ENCODE measurements at regions not wholly inside any gene's neighbourhood (a gene's known extent, or its start where the extent isn't known, plus 50 kb on each side); places are given as distances from the start of the nearest gene placed in this dataset.
"Not testable (repeated sequence)": the region's sequence is repeated elsewhere in the genome, so short reads cannot be mapped to it uniquely, and the experiment has no call there.

DNA sequence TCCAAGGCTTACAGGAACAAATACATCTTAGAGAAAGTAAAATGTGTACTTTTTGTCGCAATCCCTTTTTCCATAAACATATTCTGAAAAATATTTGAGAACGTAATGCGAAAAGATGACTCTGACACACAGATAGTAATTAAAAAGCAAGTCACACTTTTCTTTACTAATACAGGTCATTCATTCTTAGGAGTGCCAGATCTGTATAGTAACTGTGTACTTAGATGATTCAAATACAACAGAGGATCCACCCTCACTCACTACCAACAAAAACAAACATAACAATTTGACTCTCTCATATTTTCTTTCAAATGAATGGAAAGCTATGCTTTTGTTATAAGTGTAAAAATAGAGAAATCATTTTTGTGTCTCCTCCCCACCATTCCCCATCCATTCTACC lies 795.4 kb downstream of the SLC6A15 start:
- DNase-seq: no peak

DNA sequence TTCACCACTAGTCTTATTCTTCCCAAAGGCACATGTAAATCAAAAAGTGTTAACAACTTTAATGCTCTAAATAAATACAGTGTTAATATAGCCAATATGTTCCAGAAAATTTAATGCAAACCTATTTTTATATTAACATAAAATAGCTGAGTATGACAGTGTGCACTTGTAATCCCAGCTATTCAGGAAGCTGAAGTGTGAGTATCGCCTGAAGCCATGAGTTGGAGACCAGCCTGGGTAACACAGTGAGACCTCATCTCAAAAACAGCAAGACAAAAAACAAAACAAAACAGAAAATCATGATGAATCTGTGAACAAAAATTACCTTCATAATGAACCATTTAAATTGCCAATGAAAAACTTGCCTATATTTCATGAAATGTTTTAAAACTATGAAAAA lies 798.9 kb downstream of the SLC6A15 start:
- DNase-seq: no peak

DNA sequence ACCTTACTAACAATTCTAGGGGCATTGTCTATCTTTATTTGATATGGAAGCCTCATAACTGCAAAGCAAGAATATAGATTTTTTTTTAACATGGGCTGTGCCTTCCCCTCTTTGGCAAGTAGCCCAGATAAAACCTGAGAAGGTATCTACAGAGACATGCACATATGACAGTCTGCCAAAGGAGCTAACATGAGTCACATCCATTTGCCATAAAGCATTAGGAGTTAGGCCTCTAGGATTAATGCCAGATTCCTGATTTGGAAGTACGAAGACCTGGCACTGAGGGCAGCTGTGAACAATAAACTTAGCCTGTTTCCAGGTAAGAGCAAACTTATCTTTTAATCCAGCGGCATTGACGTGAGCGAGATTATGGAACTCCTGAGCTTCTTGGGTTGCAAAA lies 808.7 kb downstream of the SLC6A15 start:
- DNase-seq: not testable (repeated sequence)

DNA sequence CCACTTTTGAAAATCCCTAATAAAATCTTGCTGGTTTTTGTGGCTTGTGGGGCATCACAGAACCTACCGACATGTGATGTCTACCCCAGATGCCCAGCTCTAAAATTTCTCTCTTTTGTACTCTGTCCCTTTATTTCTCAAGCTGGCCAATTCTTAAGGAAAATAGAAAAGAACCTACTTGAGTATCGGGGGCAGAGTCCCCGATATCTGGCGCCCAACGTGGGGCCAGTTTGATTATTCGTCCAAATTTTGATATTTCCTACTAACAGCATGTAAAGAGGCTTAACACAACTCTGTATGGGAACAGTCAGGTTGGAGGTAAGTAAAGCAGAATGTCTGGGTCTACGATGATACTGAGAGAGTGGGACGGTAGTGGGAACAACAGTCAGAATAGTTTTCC lies 810.6 kb downstream of the SLC6A15 start:
- DNase-seq: not testable (repeated sequence)

DNA sequence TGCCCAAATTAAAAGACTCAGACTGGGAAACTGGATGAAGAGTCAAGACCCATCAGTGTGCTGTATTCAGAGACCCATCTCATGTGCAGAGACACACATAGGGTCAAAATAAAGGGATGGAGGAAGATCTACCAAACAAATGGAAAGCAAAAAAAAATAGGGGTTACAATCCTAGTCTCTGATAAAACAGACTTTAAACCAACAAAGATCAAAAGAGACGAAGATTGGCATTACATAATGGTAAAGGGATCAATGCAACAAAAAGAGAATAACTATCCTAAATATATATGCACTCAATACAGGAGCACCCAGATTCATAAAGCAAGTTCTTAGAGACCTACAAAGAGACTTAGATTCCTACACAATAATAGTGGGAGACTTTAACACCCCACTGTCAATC lies 813.0 kb downstream of the SLC6A15 start:
- not testable (repeated sequence) for DNase-seq

DNA sequence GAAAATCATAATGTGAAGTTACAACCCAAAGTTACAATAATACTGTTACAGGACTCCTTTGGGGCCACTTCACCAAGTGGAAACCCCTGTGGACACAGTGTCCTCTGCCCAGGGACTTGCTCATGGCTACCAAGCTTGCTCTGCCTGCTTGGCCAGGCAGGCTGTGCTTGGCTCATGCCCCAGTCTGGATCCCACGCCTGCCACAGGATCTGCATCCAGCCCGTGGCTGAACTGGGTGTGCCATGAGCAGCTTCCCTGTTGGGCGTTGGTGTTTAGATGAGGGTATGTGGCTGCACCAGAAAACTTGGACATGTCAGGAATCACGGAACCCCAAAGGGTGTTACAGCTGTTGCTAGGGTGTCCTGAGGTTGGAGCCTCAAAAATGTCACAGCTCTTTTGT lies 820.9 kb downstream of the SLC6A15 start:
- no peak for DNase-seq

DNA sequence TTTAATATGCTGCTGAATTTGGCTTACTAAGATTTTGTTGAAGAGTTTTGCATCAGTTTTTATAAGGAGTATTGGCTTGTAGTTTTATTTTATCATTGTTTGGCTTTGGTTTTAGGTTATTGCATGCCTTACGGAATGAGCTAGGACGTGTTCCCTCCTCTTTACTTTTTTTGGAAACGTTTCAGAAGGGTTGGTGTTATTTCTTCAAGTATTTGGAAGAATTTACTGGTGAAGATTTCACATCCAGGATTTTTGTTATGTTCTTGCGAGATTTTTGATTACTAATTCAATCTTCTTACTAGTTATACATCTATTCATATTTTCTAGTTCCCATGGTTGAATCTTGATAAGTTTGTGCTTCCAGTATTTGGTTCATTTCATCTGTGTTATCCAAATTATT lies 823.2 kb downstream of the SLC6A15 start:
- no peak for DNase-seq

DNA sequence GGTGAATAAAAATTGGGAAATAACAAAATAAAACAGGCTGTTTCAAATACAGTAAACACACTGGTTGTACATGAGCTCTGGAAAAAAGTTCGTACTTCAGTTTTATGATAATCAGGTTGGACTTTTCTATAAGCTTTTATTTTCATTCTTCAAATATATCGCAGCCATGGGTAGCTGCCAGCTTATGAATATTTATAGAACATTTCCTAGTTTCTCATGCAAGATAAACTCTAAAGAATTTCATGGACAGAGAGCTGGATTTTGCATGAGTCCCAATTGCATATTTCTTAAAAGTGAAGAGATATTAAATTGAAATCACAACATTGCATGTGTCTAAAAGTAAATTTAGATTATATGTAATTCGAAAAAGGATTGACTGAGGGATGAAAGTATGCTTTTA lies 827.6 kb downstream of the SLC6A15 start:
- DNase-seq: no peak

DNA sequence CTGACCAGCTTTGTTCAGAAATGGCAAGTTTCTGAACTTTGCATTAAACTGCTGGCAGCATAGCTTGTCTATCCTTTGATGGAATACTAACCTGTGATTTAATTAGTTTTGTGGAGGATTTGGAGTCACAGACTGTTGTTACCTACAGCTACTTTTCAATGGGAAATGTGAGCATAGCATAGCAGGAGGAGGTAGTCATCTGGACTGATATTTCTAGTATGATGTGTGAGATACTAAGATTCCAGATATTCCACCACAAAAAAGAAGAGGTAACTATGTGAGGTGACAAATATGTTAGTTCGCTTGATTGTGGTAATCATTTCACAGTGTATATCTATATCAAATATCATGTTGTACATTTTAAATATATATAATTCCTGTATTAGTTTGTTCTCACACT lies 833.0 kb downstream of the SLC6A15 start:
- DNase-seq: no peak

DNA sequence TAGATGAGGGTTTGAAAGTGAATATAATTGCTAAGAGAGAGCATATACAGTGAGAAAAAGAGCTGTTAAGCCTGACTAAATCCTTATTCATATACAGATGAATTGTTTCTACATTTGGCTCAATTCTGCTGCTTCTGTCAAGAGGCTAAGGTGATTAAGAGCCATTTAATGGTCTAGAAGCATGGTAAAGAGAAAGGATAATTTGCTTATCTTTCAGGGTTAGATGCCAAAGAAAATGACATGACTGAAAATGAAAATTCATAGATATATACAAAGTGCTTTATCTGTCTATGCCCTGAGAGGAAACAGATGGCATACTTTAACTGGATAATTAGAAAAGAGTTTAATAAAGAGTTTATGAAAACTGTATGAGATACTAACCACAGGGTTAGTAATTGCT lies 834.9 kb downstream of the SLC6A15 start:
- DNase-seq: no peak

DNA sequence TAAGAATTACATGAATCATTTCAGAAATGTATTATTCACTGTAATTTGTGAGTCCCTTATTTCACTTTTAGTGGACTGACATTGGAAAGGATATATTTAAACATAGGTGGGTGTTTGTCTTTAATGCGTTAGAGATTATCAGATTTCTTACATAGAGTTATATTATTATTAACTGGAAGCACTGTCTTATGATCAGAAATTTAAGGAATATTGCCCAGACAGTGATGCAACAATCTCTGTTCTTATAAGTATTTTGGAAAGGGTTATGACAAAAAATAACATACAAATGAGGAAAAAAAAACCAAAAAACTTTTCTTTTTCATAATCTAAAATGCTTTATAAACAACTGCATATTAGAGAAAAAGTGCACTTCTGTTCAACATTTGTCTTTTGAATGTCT lies 836.6 kb downstream of the SLC6A15 start:
- DNase-seq: no peak

DNA sequence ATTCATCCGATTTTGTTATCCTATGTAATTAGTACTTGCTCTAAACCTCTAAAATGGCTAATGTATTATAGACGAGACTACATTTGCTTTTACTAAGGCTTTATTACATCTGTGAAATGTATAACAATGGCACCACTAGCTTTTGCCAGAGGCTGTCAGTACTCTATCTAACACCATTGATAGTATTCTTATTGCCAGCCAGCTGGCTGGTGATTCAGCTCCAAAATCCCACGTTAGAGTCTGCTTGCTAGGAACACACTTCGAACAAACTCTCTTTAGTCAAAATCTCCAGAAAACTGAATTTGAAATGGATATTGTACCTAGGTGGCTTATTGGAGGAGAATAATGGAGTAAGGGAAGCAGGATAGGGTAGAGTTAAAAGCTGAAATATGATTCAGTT lies 839.2 kb downstream of the SLC6A15 start:
- no peak for DNase-seq

DNA sequence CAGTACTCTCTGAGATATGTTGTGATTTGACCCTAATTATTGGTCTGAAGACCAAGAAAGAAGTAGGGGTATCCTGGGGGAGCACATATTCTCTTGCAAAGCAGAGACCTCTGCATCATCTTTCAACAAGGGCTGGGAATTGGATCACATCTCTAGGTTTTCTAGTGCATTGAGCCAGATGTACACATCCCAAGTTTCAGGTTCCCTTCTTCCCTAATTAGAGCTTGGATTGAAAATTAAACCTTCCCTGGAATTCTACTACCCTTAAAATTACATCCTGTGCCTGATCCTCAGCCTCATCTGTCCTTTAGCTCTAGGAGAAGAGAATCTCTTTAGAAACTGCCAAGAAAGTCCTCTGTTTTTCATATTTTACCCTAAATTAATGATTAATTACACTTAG lies 839.6 kb downstream of the SLC6A15 start:
- no peak for DNase-seq

DNA sequence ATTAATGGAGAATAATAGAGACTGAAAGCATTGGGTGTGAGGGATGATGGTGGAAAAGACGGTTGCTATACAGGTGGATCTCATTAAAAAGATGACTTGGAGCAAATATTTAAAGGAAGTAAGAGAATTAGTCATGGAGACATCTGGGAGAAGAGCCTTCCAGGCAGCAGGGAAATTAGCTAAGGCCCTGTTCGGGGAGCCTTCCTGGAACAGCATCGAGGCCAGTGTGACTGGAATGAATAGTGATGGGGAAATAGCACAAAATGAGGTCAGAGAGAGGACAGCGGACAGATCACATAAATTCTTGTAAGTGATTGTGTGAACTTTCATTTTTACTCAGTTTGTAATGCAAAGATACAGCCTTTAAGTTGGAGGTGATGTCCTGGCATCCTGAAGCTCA lies 842.3 kb downstream of the SLC6A15 start:
- no peak for DNase-seq

DNA sequence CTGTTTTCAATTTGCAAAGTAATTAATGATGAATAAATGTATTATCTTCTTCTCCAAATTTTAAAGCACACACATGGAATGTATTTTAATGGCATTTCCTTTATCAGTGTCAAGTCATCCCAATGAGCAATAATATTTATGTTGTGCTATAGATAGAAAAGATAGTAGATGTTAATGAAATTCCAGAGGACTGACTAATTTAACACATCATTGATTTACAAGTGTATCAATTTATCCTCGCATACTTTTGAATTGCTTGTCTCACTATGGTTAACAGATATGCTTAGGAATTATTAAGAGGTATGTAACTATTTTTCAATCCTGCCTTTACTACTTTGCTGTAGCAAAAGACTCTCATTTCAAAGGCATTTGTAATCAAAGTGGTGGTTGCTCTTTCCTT lies 842.9 kb downstream of the SLC6A15 start:
- DNase-seq: no peak

DNA sequence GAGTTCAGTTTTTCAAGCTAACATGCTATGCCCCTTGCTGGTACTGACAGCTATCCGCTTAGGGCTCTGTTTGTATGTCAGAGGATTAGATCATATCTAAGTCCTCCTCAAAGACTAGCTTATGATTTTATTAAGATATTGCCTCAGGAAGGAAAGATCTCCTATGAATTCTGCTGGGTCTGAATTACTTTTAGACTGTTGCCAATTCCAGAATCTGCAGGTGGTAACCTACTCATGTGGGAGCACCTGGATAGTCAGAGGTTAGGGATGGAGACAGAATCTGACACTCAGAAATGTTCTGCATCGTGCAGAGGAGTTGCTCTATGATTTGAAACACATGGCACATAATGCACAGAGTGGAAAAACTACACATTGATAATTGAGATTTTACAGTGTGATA lies 843.4 kb downstream of the SLC6A15 start:
- DNase-seq: no peak

DNA sequence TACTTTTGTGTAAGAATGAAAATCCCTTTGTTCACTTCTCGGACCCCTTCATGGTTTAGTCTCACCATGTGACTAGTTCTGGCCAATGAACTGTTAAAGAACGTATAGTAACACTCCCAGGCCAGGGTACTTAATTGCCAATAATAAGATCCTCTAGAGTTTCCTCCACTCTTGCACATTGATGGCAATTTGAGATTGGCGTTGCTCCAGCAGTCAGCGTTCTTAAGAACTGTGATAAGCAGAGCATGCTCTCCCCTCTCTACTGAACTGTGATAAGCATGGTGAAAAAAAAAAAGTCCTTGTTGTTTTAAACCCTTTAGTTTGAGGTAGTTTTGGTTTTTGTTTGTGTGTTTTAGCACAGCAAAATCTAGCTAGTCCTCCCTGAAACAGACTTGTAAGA lies 854.5 kb downstream of the SLC6A15 start:
- DNase-seq: no peak

DNA sequence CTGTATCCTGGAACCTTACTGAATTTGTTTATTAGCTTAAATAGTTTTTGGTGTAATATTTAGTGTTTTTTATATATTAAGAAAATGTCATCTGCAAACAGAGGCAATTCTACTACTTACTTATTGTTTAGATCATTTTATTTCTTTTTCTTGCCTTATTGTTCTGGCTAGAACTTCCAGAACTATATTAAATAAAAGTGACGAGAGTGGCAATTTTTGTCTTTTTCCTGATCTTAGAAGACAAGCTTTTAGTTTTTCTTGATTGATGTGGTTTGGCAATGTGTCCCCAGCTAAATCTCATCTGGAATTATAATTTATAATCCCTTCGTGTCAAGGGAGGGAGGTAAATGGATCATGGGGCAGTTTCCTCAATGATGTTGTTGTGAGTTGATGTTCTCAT lies 857.8 kb downstream of the SLC6A15 start:
- no peak for DNase-seq

DNA sequence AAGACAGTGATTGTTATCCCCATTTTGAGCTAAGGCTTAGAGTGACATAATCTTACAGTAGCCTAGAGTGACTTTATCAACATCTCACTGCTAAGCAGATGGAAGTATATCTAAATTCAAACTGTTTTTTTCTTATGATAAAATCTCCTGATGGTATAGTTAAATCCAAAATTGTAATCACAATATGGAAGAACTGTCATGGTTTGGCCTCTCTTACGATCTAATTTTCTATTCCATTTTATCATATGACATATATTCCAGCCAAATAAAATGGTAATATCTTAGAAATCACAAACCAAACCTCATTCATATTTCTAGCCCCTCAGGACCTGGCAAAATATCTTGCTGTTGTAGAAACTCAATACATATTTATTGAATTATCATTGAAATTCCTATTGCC lies 864.7 kb downstream of the SLC6A15 start:
- DNase-seq: no peak

DNA sequence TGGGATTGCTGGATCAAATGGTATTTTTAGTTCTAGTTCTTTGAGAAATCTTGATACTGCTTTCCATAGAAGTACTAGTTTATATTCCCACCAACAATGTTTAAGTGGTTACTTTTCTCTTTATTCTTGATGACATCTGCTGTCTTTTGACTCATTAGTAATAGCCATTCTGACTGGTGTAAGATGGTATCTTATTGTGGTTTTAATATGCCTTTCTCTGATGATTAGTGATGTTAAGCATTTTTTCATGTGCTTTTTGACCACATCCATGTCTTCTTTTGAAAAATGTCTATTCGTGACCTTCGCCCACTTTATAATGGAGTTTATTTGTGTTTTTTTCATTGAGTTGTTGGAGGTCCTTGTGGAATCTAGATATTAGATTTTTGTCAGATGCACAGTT lies 865.7 kb downstream of the SLC6A15 start:
- DNase-seq: no peak

DNA sequence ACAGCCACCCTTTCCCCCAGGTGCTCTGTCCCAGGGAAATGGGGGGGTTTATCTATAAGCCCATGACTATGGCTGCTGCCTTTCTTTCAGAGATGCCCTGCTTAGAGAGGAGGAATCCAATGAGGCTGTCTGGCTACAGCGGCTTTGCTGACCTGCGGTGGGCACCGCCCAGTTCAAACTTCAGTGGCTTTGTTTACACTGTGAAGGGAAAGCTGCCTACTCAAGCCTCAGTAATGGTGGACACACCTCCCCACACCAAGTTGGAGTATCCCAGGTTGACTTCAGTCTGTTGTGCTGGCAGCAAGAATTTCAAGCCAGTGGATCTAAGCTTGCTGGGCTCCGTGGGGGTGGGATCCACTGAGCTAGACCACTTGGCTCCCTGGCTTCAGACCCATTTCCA lies 869.2 kb downstream of the SLC6A15 start:
- DNase-seq: no peak

DNA sequence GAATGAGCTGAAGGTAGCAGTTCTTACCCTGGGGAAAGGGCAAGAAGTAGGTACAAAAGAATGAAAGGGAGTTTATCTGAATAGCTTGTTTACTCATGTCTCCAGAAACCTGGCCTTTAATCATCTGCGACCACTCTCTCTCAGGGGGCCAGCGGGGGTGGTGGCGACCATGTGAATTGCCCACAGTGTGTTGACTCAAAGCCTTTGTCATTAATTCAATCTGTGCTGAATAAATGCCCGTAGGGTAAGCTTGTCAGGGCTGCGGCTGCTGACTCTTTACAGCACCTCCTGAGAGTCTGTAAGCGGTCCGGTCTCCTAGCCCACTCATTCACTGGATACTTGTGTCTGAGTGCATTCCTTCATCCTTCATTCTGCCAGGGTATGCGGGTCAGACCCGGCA lies 874.4 kb downstream of the SLC6A15 start:
- DNase-seq: no peak

DNA sequence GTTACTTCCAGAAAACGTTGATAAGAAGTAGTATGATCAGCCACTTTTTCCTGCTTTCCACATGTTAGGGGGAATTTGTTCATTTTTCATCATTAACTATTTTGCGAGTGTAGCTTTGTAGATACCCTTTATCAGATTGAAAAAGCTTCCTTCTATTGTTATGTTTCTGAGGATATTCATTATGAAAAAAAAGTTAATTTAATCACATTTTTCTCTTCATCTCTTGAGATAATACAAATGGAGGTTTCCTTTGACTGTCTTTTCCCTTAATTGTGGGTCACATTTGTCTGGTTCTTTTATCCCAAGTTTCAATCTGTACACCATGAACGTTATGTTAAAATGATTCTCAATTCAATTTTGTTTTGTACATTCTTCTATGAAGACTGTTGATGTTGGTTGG lies 875.7 kb downstream of the SLC6A15 start:
- DNase-seq: no peak

DNA sequence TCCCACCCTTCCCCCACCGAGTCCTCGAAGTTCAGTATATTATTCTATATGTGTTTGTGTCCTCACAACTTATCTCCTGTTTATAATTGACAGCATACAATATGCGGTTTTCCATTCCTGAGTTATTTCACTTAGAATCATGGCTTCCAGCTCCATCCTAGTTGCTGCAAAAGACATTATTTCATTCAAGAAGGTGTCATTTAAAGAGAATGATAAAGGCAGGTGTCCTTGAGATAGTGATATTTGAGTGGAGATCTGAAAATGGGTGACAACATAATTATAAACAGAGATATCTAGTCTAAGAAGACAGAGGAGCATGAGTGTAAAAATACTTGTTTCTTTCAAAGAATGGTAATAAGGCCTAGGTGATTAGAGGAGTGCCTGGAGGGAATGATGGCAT lies 876.8 kb downstream of the SLC6A15 start:
- DNase-seq: no peak

DNA sequence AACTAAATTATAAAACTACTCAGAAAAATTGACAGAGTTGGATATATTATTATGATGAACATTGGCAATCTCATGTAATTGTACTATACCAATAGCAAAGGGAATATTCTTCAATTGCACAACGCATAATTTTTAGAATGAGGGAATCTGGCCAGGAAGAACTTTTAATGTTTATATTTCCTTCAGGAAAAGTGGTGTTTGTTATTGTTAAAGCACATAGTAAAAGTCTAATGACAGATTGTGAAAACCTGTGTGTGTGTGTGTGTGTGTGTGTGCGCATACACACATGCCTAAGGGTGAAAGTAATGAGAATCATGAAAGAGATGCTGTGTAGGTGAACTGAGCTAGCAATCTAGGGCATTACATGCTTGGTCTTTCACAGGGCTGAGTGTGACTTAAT lies 877.7 kb downstream of the SLC6A15 start:
- DNase-seq: no peak

DNA sequence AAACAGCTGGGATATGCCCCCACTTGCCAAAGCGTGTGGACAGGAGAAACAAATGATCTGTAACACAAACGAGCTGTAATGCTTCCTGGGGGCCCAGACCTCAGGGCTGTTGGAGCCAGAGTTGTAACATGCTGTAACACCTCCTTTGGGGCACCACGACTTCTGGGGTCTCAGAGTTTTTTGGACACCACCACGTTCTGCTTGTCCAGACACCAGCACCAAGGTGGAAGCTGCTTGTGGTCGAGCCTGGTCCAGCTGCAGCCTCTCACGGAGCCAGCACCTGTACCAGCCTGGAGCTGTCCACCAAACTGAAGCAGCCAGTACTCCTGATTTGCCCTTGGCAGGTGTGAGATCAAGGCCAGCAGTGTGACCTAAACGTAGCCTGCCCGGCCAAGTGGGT lies 879.4 kb downstream of the SLC6A15 start:
- no peak for DNase-seq
